ENCODE measurements at regions not wholly inside any gene's neighbourhood (a gene's known extent, or its start where the extent isn't known, plus 50 kb on each side); places are given as distances from the start of the nearest gene placed in this dataset.

GRCh38 chr4:33071535-33071934 lies 2351.4 kb downstream of the PCDH7 start:
- CTCF ChIA-PET: no interaction called here
- no peak overlapping the region for H3K4me3 ChIP-seq (ENCODE audit: low read depth, low read length, poor library complexity, severe bottlenecking)
- H3K27me3 ChIP-seq (replicated peaks; ENCODE audit: insufficient read depth, low read depth, low read length, poor library complexity): no peaks in the 10 kb centered on the region
- no peak for DNase-seq (ENCODE audit: low spot score)
- intact Hi-C loops (cut with micrococcal nuclease; ENCODE audit: unreplicated experiment): no loop called here
- H3K4me1 ChIP-seq (ENCODE audit: insufficient read depth, low read length, poor library complexity, severe bottlenecking): no peaks in the 10 kb centered on the region
- H3K27ac ChIP-seq (ENCODE audit: low read depth, low read length, poor library complexity, severe bottlenecking): no peak overlapping the region
- no peaks in the 10 kb centered on the region for H3K9me3 ChIP-seq (ENCODE audit: low read depth, low read length, poor library complexity, severe bottlenecking)
- POLR2A ChIA-PET (ENCODE audit: low non-redundant PET): no interaction called here
- no TSS peak for BruUV-seq (replicated peaks)
- H3K36me3 ChIP-seq (ENCODE audit: insufficient read depth, low read length, poor library complexity, severe bottlenecking): no peaks in the 10 kb centered on the region
- TF ChIP-seq CTCF (conservative IDR thresholded peaks at IDR 0.05; ENCODE audit: low read depth, low read length): no peak
- TF ChIP-seq EZH2 (IDR thresholded peaks at IDR 0.05; ENCODE audit: borderline replicate concordance, low read depth, low read length, poor library complexity, severe bottlenecking): no peak

GRCh38 chr4:33072298-33073089 lies 2352.3 kb downstream of the PCDH7 start:
- TF ChIP-seq EZH2 (IDR thresholded peaks at IDR 0.05; ENCODE audit: borderline replicate concordance, low read depth, low read length, poor library complexity, severe bottlenecking) (no peak), CTCF (conservative IDR thresholded peaks at IDR 0.05; ENCODE audit: low read depth, low read length) (no peak)
- BruUV-seq (replicated peaks): no TSS peak
- ChIA-PET CTCF (no interaction called here), POLR2A (ENCODE audit: low non-redundant PET) (no interaction called here)
- Histone ChIP-seq H3K4me1 (ENCODE audit: insufficient read depth, low read length, poor library complexity, severe bottlenecking) (no peaks in the 10 kb centered on the region), H3K36me3 (ENCODE audit: insufficient read depth, low read length, poor library complexity, severe bottlenecking) (no peaks in the 10 kb centered on the region), H3K27me3 (replicated peaks; ENCODE audit: insufficient read depth, low read depth, low read length, poor library complexity) (no peaks in the 10 kb centered on the region), H3K9me3 (ENCODE audit: low read depth, low read length, poor library complexity, severe bottlenecking) (no peaks in the 10 kb centered on the region), H3K4me3 (ENCODE audit: low read depth, low read length, poor library complexity, severe bottlenecking) (no peak overlapping the region), H3K27ac (ENCODE audit: low read depth, low read length, poor library complexity, severe bottlenecking) (no peak overlapping the region)
- no peak for DNase-seq (ENCODE audit: low spot score)
- intact Hi-C loops (cut with micrococcal nuclease; ENCODE audit: unreplicated experiment): no loop called here

- intact Hi-C loops (cut with micrococcal nuclease; ENCODE audit: unreplicated experiment): no loop called here
- BruUV-seq (replicated peaks): no TSS peak
- ChIA-PET CTCF (no interaction called here), POLR2A (ENCODE audit: low non-redundant PET) (no interaction called here)
- Histone ChIP-seq H3K9me3 (ENCODE audit: low read depth, low read length, poor library complexity, severe bottlenecking) (no peaks in the 10 kb centered on the region), H3K27ac (ENCODE audit: low read depth, low read length, poor library complexity, severe bottlenecking) (no peak overlapping the region), H3K36me3 (ENCODE audit: insufficient read depth, low read length, poor library complexity, severe bottlenecking) (no peaks in the 10 kb centered on the region), H3K27me3 (replicated peaks; ENCODE audit: insufficient read depth, low read depth, low read length, poor library complexity) (no peaks in the 10 kb centered on the region), H3K4me3 (ENCODE audit: low read depth, low read length, poor library complexity, severe bottlenecking) (no peak overlapping the region), H3K4me1 (ENCODE audit: insufficient read depth, low read length, poor library complexity, severe bottlenecking) (no peaks in the 10 kb centered on the region)
- no peak for DNase-seq (ENCODE audit: low spot score)
- no peak for TF ChIP-seq EZH2 (IDR thresholded peaks at IDR 0.05; ENCODE audit: borderline replicate concordance, low read depth, low read length, poor library complexity, severe bottlenecking)
- no peak for TF ChIP-seq CTCF (conservative IDR thresholded peaks at IDR 0.05; ENCODE audit: low read depth, low read length)
These were observed 2353.6 kb downstream of the PCDH7 start for GRCh38 chr4:33073811-33074210.
